ENCODE measurements at regions not wholly inside any gene's neighbourhood (a gene's known extent, or its start where the extent isn't known, plus 50 kb on each side); places are given as distances from the start of the nearest gene placed in this dataset.

DNA sequence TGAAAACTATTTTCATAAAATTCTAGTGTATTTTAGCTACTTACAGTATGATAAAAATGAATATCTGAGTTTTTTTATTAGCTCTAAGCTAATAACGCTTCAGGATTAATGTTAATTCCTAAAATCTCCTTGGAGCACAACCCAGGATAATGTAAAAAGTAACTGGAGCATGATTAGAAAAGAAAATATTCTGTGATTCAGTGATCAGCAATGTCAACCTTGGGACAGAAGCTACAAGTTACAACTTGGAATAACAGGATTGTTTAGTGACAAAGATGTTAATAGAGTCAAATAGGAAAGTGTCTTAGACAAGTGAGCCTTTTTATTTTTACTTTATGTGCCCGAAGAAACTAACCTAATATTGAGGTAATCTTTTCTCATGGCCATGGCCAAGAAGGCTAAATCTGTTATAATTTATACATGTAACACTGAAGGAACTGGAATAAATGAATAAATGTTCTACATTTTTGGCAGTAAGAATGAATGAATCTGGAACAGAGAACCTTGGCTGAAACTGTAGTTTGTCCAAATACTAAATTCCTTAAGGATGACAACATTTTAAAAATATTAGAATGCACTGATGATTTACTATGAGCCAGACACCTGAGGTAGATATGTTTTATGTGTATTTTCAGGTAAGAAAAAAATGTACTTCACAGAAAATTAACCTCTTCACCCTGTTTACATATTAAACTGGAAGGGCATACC is 994.0 kb downstream of the GRIK2 start:
- WGBS (ENCODE audit: low lambda C conversion rate), result 0% methylated on average over 2 of the region's 2 CpGs
- Histone ChIP-seq H3K79me2 (ENCODE audit: insufficient read depth, low read length) (no peaks in the 10 kb centered on the region), H3K9me3 (ENCODE audit: low read length) (no peaks in the 10 kb centered on the region), H3K4me3 (replicated peaks in 1 of 3; ENCODE audit: insufficient read depth in 1 of 3, low read depth in 2 of 3, low read length in 3 of 3) (no peak overlapping the region), H3K4me2 (ENCODE audit: low read depth, low read length) (no peak overlapping the region), H2AFZ (ENCODE audit: low read length) (no peak overlapping the region), H3K27ac (ENCODE audit: extremely low read length, insufficient read depth, low read length) (no peak overlapping the region), H3K27me3 (ENCODE audit: control insufficient read depth in 1 of 2, insufficient read depth in 2 of 2, low read length in 2 of 2) (no peaks in the 10 kb centered on the region), H3K36me3 (replicated peaks in 1 of 2; ENCODE audit: control insufficient read depth in 1 of 2, insufficient read depth in 2 of 2, low read length in 2 of 2) (no peaks in the 10 kb centered on the region), H3K4me1 (ENCODE audit: insufficient read depth, low read length) (no peaks in the 10 kb centered on the region), H4K20me1 (ENCODE audit: insufficient read depth, low read length) (no peaks in the 10 kb centered on the region), H3K9ac (ENCODE audit: insufficient read depth, low read depth, low read length) (no peak overlapping the region)
- TF ChIP-seq, protein P1, sequence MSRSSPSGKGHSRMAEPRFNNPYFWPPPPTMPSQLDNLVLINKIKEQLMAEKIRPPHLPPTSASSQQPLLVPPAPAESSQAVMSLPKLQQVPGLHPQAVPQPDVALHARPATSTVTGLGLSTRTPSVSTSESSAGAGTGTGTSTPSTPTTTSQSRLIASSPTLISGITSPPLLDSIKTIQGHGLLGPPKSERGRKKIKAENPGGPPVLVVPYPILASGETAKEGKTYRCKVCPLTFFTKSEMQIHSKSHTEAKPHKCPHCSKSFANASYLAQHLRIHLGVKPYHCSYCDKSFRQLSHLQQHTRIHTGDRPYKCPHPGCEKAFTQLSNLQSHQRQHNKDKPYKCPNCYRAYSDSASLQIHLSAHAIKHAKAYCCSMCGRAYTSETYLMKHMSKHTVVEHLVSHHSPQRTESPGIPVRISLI (CRISPR knock-in tag; IDR thresholded peaks at IDR 0.05; ENCODE audit: borderline replicate concordance), result no peak
- no peak for TF ChIP-seq ZNF337 (CRISPR knock-in tag; IDR thresholded peaks at IDR 0.05; ENCODE audit: borderline replicate concordance, low read depth)
- TF ChIP-seq, protein P2, sequence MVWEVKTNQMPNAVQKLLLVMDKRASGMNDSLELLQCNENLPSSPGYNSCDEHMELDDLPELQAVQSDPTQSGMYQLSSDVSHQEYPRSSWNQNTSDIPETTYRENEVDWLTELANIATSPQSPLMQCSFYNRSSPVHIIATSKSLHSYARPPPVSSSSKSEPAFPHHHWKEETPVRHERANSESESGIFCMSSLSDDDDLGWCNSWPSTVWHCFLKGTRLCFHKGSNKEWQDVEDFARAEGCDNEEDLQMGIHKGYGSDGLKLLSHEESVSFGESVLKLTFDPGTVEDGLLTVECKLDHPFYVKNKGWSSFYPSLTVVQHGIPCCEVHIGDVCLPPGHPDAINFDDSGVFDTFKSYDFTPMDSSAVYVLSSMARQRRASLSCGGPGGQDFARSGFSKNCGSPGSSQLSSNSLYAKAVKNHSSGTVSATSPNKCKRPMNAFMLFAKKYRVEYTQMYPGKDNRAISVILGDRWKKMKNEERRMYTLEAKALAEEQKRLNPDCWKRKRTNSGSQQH (CRISPR knock-in tag; IDR thresholded peaks at IDR 0.05; ENCODE audit: low read depth), result no peak
- TF ChIP-seq IRF1 (CRISPR knock-in tag; IDR thresholded peaks at IDR 0.05; ENCODE audit: low read depth), result no peak
- no peak for TF ChIP-seq ETV6 (CRISPR knock-in tag; conservative IDR thresholded peaks at IDR 0.05)
- TF ChIP-seq MLLT10 (CRISPR knock-in tag; IDR thresholded peaks at IDR 0.05), result no peak
- no peak for TF ChIP-seq ZFP1 (CRISPR knock-in tag; IDR thresholded peaks at IDR 0.05)
- no peak for TF ChIP-seq CAMTA2 (CRISPR knock-in tag; IDR thresholded peaks at IDR 0.05; ENCODE audit: borderline replicate concordance)
- TF ChIP-seq FOXA3 (CRISPR knock-in tag; IDR thresholded peaks at IDR 0.05), result no peak
- TF ChIP-seq GPN1 (CRISPR knock-in tag; IDR thresholded peaks at IDR 0.05; ENCODE audit: borderline replicate concordance), result no peak
- no peak for TF ChIP-seq GLMP (CRISPR knock-in tag; IDR thresholded peaks at IDR 0.05; ENCODE audit: borderline replicate concordance)
- TF ChIP-seq KMT2B (CRISPR knock-in tag; IDR thresholded peaks at IDR 0.05), result no peak
- no peak for TF ChIP-seq ZBTB38 (CRISPR knock-in tag; IDR thresholded peaks at IDR 0.05)
- no TSS peak for BruUV-seq (replicated peaks)
- in situ Hi-C loops (cut with HindIII; ENCODE audit: extremely low pct_ligation_motif_present, low pct_unique_long_range_greater_than_20kb) (no loop called here), intact Hi-C loops (cut with micrococcal nuclease; ENCODE audit: unreplicated experiment) (no loop called here)
- ATAC-seq (no peak), FAIRE-seq (no peak), DNase-seq (ENCODE audit: low spot score) (no peak)
- ChIA-PET CTCF (ENCODE audit: low intra/inter-chr PET ratio, low total read pairs) (no interaction called here), POLR2A (no interaction called here)

Measured in HepG2 (cell line).